IMR-90 (cell line): ENCODE measurements at regions not wholly inside any gene's neighbourhood (a gene's known extent, or its start where the extent isn't known, plus 50 kb on each side); places are given as distances from the start of the nearest gene placed in this dataset.

ENCODE experiments used
- ATAC-seq: fragments of 200-7000 bp; cut with Tn5 transposase; 2 replicates; pipeline ENCODE4 v1.9.1; 2020; ENCODE audit warnings: low read depth, mild to moderate bottlenecking, moderate library complexity
- BruUV-seq: library from RNA; stranded (reverse); fragments of 400-500 nt; replicated peaks from 2 replicates; lab custom pipeline; 2021; lab: Mats Ljungman, UMichigan
- CTCF ChIA-PET: fragments of 300-600 bp; formaldehyde crosslinking; extraction: SDS; loops from one replicate; lab custom pipeline; 2021; ENCODE audit warnings: antibody characterized with exemption; lab: Yijun Ruan, JAX
- POLR2A ChIA-PET: fragments of 300-600 bp; sonication (Branson Sonifier 250); formaldehyde crosslinking; loops from one replicate; lab custom pipeline; 2022; ENCODE audit warnings: antibody characterized with exemption; ENCODE audit not compliant: unreplicated experiment; lab: Charles Lee
- DNase-seq: peaks from one replicate; pipeline ENCODE4 v3.0.0; 2013
- H2AFZ ChIP-seq: replicated peaks from 2 replicates; pipeline ENCODE3; 2013; ENCODE audit warnings: low read length, mild to moderate bottlenecking; ENCODE audit not compliant: poor library complexity
- H2AK5ac ChIP-seq: 2 replicates; pipeline ENCODE4 v1.6.1; 2013; ENCODE audit warnings: low read depth, low read length, inconsistent platforms
- H2AK9ac ChIP-seq: replicated peaks from 2 replicates; pipeline ENCODE3; 2013; ENCODE audit warnings: mild to moderate bottlenecking, low read depth, low read length, moderate library complexity; ENCODE audit not compliant: poor library complexity
- H2BK120ac ChIP-seq: 2 replicates; pipeline ENCODE4 v1.6.1; 2013; ENCODE audit warnings: low read depth, low read length, inconsistent platforms
- H2BK15ac ChIP-seq: 3 replicates; pipeline ENCODE4 v1.6.1; 2013; ENCODE audit warnings: low read depth, low read length, inconsistent platforms
- H2BK20ac ChIP-seq: 2 replicates; pipeline ENCODE4 v1.6.1; 2013; ENCODE audit warnings: low read depth, mild to moderate bottlenecking, inconsistent platforms, low read length, moderate library complexity
- H2BK5ac ChIP-seq: 2 replicates; pipeline ENCODE4 v1.6.1; 2013; ENCODE audit warnings: mild to moderate bottlenecking, low read depth, low read length, inconsistent platforms; ENCODE audit not compliant: poor library complexity, severe bottlenecking
- H3K14ac ChIP-seq: replicated peaks from 2 replicates; pipeline ENCODE4 v1.6.1; 2013; ENCODE audit warnings: low read depth, low read length, inconsistent platforms
- H3K18ac ChIP-seq: 2 replicates; pipeline ENCODE4 v1.6.1; 2013; ENCODE audit warnings: low read depth, low read length, control low read depth
- H3K23ac ChIP-seq: 2 replicates; pipeline ENCODE4 v1.6.1; 2013; ENCODE audit warnings: low read depth, low read length, inconsistent platforms
- H3K27ac ChIP-seq: 2 replicates; pipeline ENCODE4 v1.5.1; 2013; ENCODE audit warnings: mild to moderate bottlenecking, control low read depth, low read length; ENCODE audit not compliant: insufficient read depth
- H3K27me3 ChIP-seq: 2 replicates; pipeline ENCODE4 v1.6.1; 2013; ENCODE audit warnings: low read length; ENCODE audit not compliant: control insufficient read depth, insufficient read depth
- H3K36me3 ChIP-seq: 2 replicates; pipeline ENCODE4 v1.6.1; 2013; ENCODE audit warnings: low read length, mixed read lengths; ENCODE audit not compliant: control insufficient read depth, insufficient read depth
- H3K4ac ChIP-seq: 2 replicates; pipeline ENCODE4 v1.6.1; 2013; ENCODE audit warnings: low read depth, low read length, inconsistent platforms
- H3K4me1 ChIP-seq: 2 replicates; pipeline ENCODE4 v1.6.1; 2013; ENCODE audit warnings: low read length, mixed read lengths; ENCODE audit not compliant: control insufficient read depth, insufficient read depth
- H3K4me2 ChIP-seq: 2 replicates; pipeline ENCODE4 v1.6.1; 2013; ENCODE audit warnings: low read depth, mild to moderate bottlenecking, control low read depth, low read length, moderate library complexity
- H3K4me3 ChIP-seq: 2 replicates; pipeline ENCODE4 v1.5.1; 2013; ENCODE audit warnings: low read depth, mild to moderate bottlenecking, control low read depth, low read length, moderate library complexity; ENCODE audit not compliant: insufficient read depth
- H3K56ac ChIP-seq: 2 replicates; pipeline ENCODE4 v1.6.1; 2013; ENCODE audit warnings: low read length, inconsistent platforms; ENCODE audit not compliant: insufficient read depth; ENCODE audit errors: extremely low read depth
- H3K79me1 ChIP-seq, 2 experiments: 2 replicates each; pipeline ENCODE4 v1.6.1; 2013; ENCODE audit warnings: low read length in 2 of 2, inconsistent platforms in 1 of 2, low read depth in 1 of 2
- H3K9ac ChIP-seq: 2 replicates; pipeline ENCODE4 v1.6.1; 2013; ENCODE audit warnings: low read depth, low read length, control low read depth
- H3K9me1 ChIP-seq: 2 replicates; pipeline ENCODE4 v1.6.1; 2013; ENCODE audit warnings: low read length, inconsistent platforms; ENCODE audit not compliant: insufficient read depth
- H3K9me3 ChIP-seq: 2 replicates; pipeline ENCODE4 v1.6.1; 2013; ENCODE audit warnings: low read length; ENCODE audit not compliant: control insufficient read depth, insufficient read depth
- H4K20me1 ChIP-seq: 2 replicates; pipeline ENCODE4 v1.6.1; 2013; ENCODE audit warnings: low read length, inconsistent platforms; ENCODE audit not compliant: insufficient read depth
- H4K5ac ChIP-seq: 2 replicates; pipeline ENCODE4 v1.6.1; 2013; ENCODE audit warnings: mild to moderate bottlenecking, low read depth, low read length, control low read depth
- H4K8ac ChIP-seq, 2 experiments: 2 replicates each; pipeline ENCODE4 v1.6.1; 2013; ENCODE audit warnings: low read depth in 2 of 2, low read length in 2 of 2, control low read depth in 1 of 2, inconsistent platforms in 1 of 2
- H4K91ac ChIP-seq: 2 replicates; pipeline ENCODE4 v1.6.1; 2013; ENCODE audit warnings: low read depth, low read length, inconsistent platforms; ENCODE audit not compliant: insufficient read depth
- BHLHE40 ChIP-seq: fragments of 150-350 bp; IDR thresholded peaks from 2 replicates; pipeline ENCODE4 v1.6.1; 2016; ENCODE audit warnings: mild to moderate bottlenecking, low read depth, low read length
- CEBPB ChIP-seq: IDR thresholded peaks from 2 replicates; pipeline ENCODE4 v1.6.1; 2012; ENCODE audit warnings: low read depth, low read length, improper control_type of control experiment
- CHD1 ChIP-seq: IDR thresholded peaks from 2 replicates; pipeline ENCODE4 v1.6.1; 2012; ENCODE audit warnings: low read depth, low read length, improper control_type of control experiment
- CTCF ChIP-seq: conservative IDR thresholded peaks from 2 replicates; pipeline ENCODE4 v1.5.1; 2012; ENCODE audit warnings: mild to moderate bottlenecking, low read depth, low read length, improper control_type of control experiment
- ELK1 ChIP-seq: fragments of 150-350 bp; IDR thresholded peaks from 2 replicates; pipeline ENCODE4 v1.6.1; 2016; ENCODE audit warnings: low read depth, mild to moderate bottlenecking, low read length, moderate library complexity, borderline replicate concordance
- FOS ChIP-seq: fragments of 150-350 bp; IDR thresholded peaks from 2 replicates; pipeline ENCODE4 v1.6.1; 2016; ENCODE audit warnings: low read depth, low read length
- MAFK ChIP-seq: IDR thresholded peaks from 2 replicates; pipeline ENCODE4 v1.6.1; 2012; ENCODE audit warnings: low read depth, low read length, improper control_type of control experiment
- MAZ ChIP-seq: IDR thresholded peaks from 2 replicates; pipeline ENCODE4 v1.6.1; 2012; ENCODE audit warnings: low read depth, mild to moderate bottlenecking, low read length, improper control_type of control experiment, moderate library complexity, borderline replicate concordance
- MXI1 ChIP-seq: IDR thresholded peaks from 2 replicates; pipeline ENCODE4 v1.6.1; 2012; ENCODE audit warnings: low read depth, mild to moderate bottlenecking, low read length, moderate library complexity, borderline replicate concordance
- NFE2L2 ChIP-seq: fragments of 150-350 bp; IDR thresholded peaks from 2 replicates; pipeline ENCODE4 v1.6.1; 2016; ENCODE audit warnings: low read depth, mild to moderate bottlenecking, low read length
- POLR2A ChIP-seq: IDR thresholded peaks from 2 replicates; pipeline ENCODE4 v1.6.1; 2012; ENCODE audit warnings: mild to moderate bottlenecking, low read depth, low read length
- RAD21 ChIP-seq: IDR thresholded peaks from 2 replicates; pipeline ENCODE4 v1.6.1; 2012; ENCODE audit warnings: low read length, improper control_type of control experiment
- RCOR1 ChIP-seq: IDR thresholded peaks from 2 replicates; pipeline ENCODE4 v1.6.1; 2012; ENCODE audit warnings: mild to moderate bottlenecking, low read length, improper control_type of control experiment; ENCODE audit not compliant: insufficient replicate concordance
- RFX5 ChIP-seq: IDR thresholded peaks from 2 replicates; pipeline ENCODE4 v1.8.0; 2012; ENCODE audit warnings: low read depth, mild to moderate bottlenecking, low read length, moderate library complexity
- SMC3 ChIP-seq: fragments of 150-350 bp; IDR thresholded peaks from 2 replicates; pipeline ENCODE4 v1.6.1; 2016; ENCODE audit warnings: low read depth, mild to moderate bottlenecking, antibody characterized with exemption, low read length, moderate library complexity
- USF2 ChIP-seq: fragments of 150-350 bp; IDR thresholded peaks from 2 replicates; pipeline ENCODE4 v1.6.1; 2017; ENCODE audit warnings: mild to moderate bottlenecking, antibody characterized with exemption, low read length, low read depth
- WGBS, 2 experiments: methylation state at CpG; one replicate each; pipeline versions ENCODE4 v1.1.5 to v1.1.7; 2013; ENCODE audit warnings: missing lambda C conversion rate in 2 of 2; ENCODE audit not compliant: insufficient read length in 1 of 2; ENCODE audit errors: extremely low coverage in 2 of 2; 5-methylcytosine and 5-hydroxymethylcytosine counted together
- dilution Hi-C: fragments of 300-500 bp; cut with HindIII; formaldehyde crosslinking; loops from one replicate; pipeline ENCODE4 v1.14.3; 2018; ENCODE audit warnings: low sequenced_read_pairs; ENCODE audit not compliant: unreplicated experiment
- in situ Hi-C: fragments of 300-500 bp; cut with MboI; formaldehyde crosslinking; loops from 3 replicates; pipeline ENCODE4 v1.14.3; 2019; ENCODE audit warnings: low sequenced_read_pairs, inconsistent platforms, mixed read lengths
- intact Hi-C: fragments of 100-400 bp; cut with micrococcal nuclease; formaldehyde crosslinking; loops from 2 replicates; pipeline ENCODE4 v1.10.0; 2022

- no peak overlapping the region for H3K27ac ChIP-seq
- ChIA-PET CTCF (no interaction called here), POLR2A (no interaction called here)
- H3K36me3 ChIP-seq, result no peaks in the 10 kb centered on the region
- no peak overlapping the region for H3K4ac ChIP-seq
- H2AK9ac ChIP-seq, result no peak overlapping the region
- H3K9ac ChIP-seq, result no peak overlapping the region
- H4K20me1 ChIP-seq, result no peaks in the 10 kb centered on the region
- H3K9me1 ChIP-seq, result no peaks in the 10 kb centered on the region
- H3K9me3 ChIP-seq, result no peaks in the 10 kb centered on the region
- H2BK20ac ChIP-seq, result no peak overlapping the region
- no peak for ATAC-seq
- no peak overlapping the region for H4K8ac ChIP-seq
- BruUV-seq, result no TSS peak
- no peak overlapping the region for H4K5ac ChIP-seq
- H3K14ac ChIP-seq, result no peak overlapping the region
- dilution Hi-C loops (no loop called here), intact Hi-C loops (no loop called here), in situ Hi-C loops (no loop called here)
- H2AK5ac ChIP-seq, result no peak overlapping the region
- no peak overlapping the region for H4K91ac ChIP-seq
- H3K4me3 ChIP-seq, result no peak overlapping the region
- no peak overlapping the region for H2BK15ac ChIP-seq
- H2BK5ac ChIP-seq, result no peak overlapping the region
- no peak for TF ChIP-seq POLR2A
- no peak for TF ChIP-seq FOS
- TF ChIP-seq USF2, result no peak
- TF ChIP-seq NFE2L2, result no peak
- TF ChIP-seq BHLHE40, result no peak
- no peak for TF ChIP-seq MAFK
- TF ChIP-seq SMC3, result no peak
- no peak for TF ChIP-seq ELK1
- TF ChIP-seq CHD1, result no peak
- TF ChIP-seq RCOR1, result no peak
- no peak for TF ChIP-seq RFX5
- TF ChIP-seq MXI1, result no peak
- no peak for TF ChIP-seq CEBPB
- TF ChIP-seq MAZ, result no peak
- no peak for TF ChIP-seq RAD21
- TF ChIP-seq CTCF, result no peak
- no peak for DNase-seq
- H3K4me1 ChIP-seq, result no peaks in the 10 kb centered on the region
- H3K23ac ChIP-seq, result no peak overlapping the region
- no peaks in the 10 kb centered on the region for H3K79me1 ChIP-seq
- H2AFZ ChIP-seq, result no peak overlapping the region
- WGBS, 2 experiments, result 88% methylated on average over 18 of the region's 24 CpGs; no CpG with 5 or more reads in 1 of the 2 experiments
- H3K27me3 ChIP-seq, result no peaks in the 10 kb centered on the region; the same call in 1 of the 2 replicates
- H3K56ac ChIP-seq, result no peak overlapping the region
- no peak overlapping the region for H3K18ac ChIP-seq
- no peak overlapping the region for H3K4me2 ChIP-seq
- H2BK120ac ChIP-seq, result no peak overlapping the region
These were observed 165.6 kb upstream of the SULF2 start for GRCh38 chr20:47950913-47951283.
